Chondrocyte (in vitro differentiated cells): ENCODE measurements at regions not wholly inside any gene's neighbourhood (a gene's known extent, or its start where the extent isn't known, plus 50 kb on each side); places are given as distances from the start of the nearest gene placed in this dataset.

Experiments used
- DNase-seq: peaks from one replicate; pipeline ENCODE4 v3.0.0; 2021; ENCODE audit warnings: mixed read lengths, low spot score
- H3K27ac Mint-ChIP-seq: one replicate; pipeline ENCODE4 v1.8.0; 2021; ENCODE audit warnings: mild to moderate bottlenecking, moderate library complexity, mixed read lengths; ENCODE audit not compliant: unreplicated experiment
- H3K27me3 Mint-ChIP-seq: 2 replicates; pipeline ENCODE4 v1.8.0; 2021; ENCODE audit warnings: low read depth, mixed read lengths
- H3K36me3 Mint-ChIP-seq: 2 replicates; pipeline ENCODE4 v1.8.0; 2021; ENCODE audit warnings: low read depth, mixed read lengths
- H3K4me1 Mint-ChIP-seq: 2 replicates; pipeline ENCODE4 v1.8.0; 2021; ENCODE audit warnings: low read depth, mild to moderate bottlenecking, mixed read lengths
- H3K4me3 Mint-ChIP-seq: one replicate; pipeline ENCODE4 v1.8.0; 2021; ENCODE audit warnings: mild to moderate bottlenecking, moderate library complexity, mixed read lengths; ENCODE audit not compliant: unreplicated experiment
- H3K9me3 Mint-ChIP-seq: 2 replicates; pipeline ENCODE4 v1.8.0; 2021; ENCODE audit warnings: low read depth, mixed read lengths
- TF ChIP-seq, protein P1 (sequence below): fragments of 200-600 bp; sonication (generic); IDR thresholded peaks from 2 replicates; pipeline ENCODE4 v1.5.0; 2021; ENCODE audit warnings: antibody characterized with exemption, mild to moderate bottlenecking, moderate library complexity

DNA sequence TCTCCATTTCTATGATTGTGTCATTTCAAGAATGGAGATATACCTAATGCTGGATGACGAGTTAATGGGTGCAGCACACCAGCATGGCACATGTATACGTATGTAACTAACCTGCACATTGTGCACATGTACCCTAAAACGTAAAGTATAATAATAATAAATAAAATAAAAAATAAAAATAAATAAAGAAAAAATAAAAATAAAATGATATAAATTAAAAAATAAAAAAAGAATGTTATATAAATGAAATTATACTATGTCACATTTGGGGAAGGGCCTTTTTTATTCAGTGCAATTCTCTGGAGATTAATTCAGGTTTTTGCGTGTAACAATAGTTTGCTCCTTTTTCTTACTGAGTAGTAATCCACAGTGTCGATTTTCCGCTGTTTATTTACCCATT lies 763.5 kb upstream of the POU3F3 start:
- TF ChIP-seq, protein P1, sequence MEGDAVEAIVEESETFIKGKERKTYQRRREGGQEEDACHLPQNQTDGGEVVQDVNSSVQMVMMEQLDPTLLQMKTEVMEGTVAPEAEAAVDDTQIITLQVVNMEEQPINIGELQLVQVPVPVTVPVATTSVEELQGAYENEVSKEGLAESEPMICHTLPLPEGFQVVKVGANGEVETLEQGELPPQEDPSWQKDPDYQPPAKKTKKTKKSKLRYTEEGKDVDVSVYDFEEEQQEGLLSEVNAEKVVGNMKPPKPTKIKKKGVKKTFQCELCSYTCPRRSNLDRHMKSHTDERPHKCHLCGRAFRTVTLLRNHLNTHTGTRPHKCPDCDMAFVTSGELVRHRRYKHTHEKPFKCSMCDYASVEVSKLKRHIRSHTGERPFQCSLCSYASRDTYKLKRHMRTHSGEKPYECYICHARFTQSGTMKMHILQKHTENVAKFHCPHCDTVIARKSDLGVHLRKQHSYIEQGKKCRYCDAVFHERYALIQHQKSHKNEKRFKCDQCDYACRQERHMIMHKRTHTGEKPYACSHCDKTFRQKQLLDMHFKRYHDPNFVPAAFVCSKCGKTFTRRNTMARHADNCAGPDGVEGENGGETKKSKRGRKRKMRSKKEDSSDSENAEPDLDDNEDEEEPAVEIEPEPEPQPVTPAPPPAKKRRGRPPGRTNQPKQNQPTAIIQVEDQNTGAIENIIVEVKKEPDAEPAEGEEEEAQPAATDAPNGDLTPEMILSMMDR, result no peak
- Mint-ChIP-seq H3K36me3 (no peaks in the 10 kb centered on the region), H3K27ac (no peak overlapping the region), H3K27me3 (no peaks in the 10 kb centered on the region), H3K4me1 (no peaks in the 10 kb centered on the region), H3K4me3 (no peak overlapping the region), H3K9me3 (peaks cover 3% of the 10 kb centered on the region)
- no peak for DNase-seq

DNA sequence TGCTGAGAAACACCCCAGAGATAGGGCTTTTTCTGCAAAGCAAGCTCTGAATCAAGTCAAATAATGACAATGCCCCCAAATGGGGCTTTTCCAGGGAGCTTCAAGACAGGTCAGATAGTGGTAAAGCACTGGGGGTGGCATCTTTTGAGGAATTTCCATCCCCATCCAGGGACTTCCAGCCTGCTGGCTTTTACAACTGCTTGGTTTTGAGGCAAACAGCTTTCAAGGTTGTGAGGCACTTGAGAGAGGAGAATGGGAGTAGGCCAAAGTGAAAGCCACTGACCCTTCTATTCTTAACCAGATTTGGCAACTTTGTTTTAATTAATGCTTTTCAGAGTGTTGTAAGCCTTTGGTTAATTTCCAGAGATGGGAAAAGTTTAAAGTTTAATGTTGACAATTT lies 762.0 kb upstream of the POU3F3 start:
- H3K27me3 Mint-ChIP-seq, result no peaks in the 10 kb centered on the region

DNA sequence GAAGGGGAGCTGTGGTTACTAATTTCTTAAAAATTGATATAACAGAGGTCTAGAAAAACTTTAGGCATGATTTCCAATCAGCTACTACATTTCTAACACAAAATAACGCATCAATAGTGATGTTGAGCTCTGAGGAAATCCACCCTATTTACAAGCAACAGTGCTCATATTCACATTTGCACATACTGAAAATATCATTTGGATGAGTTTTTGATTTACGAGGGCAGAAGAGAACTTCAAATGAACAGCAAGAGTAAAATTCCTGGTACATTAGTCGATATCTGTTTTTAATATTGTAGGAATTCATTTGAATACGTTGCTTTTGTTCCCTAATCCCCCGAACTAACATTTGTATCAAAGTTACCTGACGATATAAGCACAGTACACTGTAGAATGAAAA lies 761.0 kb upstream of the POU3F3 start:
- no peaks in the 10 kb centered on the region for H3K27me3 Mint-ChIP-seq
- DNase-seq, result no peak
- no peak overlapping the region for H3K27ac Mint-ChIP-seq
- TF ChIP-seq, protein P1, result no peak
- H3K4me1 Mint-ChIP-seq, result no peaks in the 10 kb centered on the region
- no peak overlapping the region for H3K4me3 Mint-ChIP-seq
- no peaks in the 10 kb centered on the region for H3K36me3 Mint-ChIP-seq
- H3K9me3 Mint-ChIP-seq, result peaks cover 3% of the 10 kb centered on the region

More for the DNA sequence above, 762.0 kb upstream of the POU3F3 start:
- TF ChIP-seq, protein P1, result no peak
- H3K9me3 Mint-ChIP-seq, result peaks cover 3% of the 10 kb centered on the region
- no peak overlapping the region for H3K4me3 Mint-ChIP-seq
- DNase-seq, result no peak
- no peak overlapping the region for H3K27ac Mint-ChIP-seq
- no peaks in the 10 kb centered on the region for H3K4me1 Mint-ChIP-seq
- no peaks in the 10 kb centered on the region for H3K36me3 Mint-ChIP-seq

DNA sequence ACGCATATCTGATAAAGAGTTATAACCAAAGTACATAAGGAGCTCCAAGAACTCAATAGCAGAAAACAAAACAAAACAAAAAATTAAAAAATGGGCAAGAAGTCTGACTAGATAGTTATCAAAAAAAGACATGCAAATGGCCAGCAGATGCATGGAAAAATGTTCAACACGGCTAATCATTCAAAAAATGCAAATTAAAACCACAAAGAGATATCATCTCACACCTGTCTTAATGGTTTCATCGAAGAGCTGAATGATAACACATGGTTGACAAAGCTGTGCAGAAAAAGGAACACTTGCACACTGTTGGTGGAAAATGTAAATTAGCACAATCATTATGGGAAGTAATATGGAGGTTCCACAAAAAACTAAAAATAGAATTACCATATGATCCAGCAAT lies 751.3 kb upstream of the POU3F3 start:
- Mint-ChIP-seq H3K27me3 (no peaks in the 10 kb centered on the region), H3K4me3 (no peak overlapping the region), H3K4me1 (no peaks in the 10 kb centered on the region), H3K36me3 (no peaks in the 10 kb centered on the region), H3K27ac (no peak overlapping the region), H3K9me3 (no peaks in the 10 kb centered on the region)
- TF ChIP-seq, protein P1, result no peak
- DNase-seq, result no peak

DNA sequence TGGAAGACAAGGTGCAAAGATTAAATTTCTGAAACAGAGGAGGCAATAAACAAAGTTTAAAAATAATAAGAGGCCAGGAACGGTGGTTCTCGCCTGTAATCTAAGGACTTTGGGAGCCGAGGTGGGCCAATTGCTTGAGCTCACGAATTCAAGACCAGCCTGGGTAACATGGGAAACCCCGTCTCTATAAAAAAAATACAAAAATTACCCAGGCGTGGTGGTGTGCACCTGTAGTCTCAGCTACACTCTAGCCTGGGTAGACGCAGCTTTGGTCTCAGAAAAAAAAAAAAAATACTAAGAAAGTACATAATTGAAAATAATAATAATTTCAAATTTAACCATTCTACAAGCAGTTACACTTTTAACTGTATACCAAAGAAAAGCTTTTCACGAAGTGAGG lies 744.6 kb upstream of the POU3F3 start:
- TF ChIP-seq, protein P1, result no peak
- Mint-ChIP-seq H3K9me3 (no peaks in the 10 kb centered on the region), H3K27ac (no peak overlapping the region), H3K27me3 (no peaks in the 10 kb centered on the region), H3K4me1 (no peaks in the 10 kb centered on the region), H3K36me3 (no peaks in the 10 kb centered on the region), H3K4me3 (no peak overlapping the region)
- no peak for DNase-seq
